H1 (cell line): ENCODE measurements at regions not wholly inside any gene's neighbourhood (a gene's known extent, or its start where the extent isn't known, plus 50 kb on each side); places are given as distances from the start of the nearest gene placed in this dataset.

Experiments used
- CTCF ChIA-PET: fragments of 300-600 bp; sonication (Branson Sonifier 250); formaldehyde crosslinking; loops from one replicate; lab custom pipeline; 2021; ENCODE audit not compliant: partially characterized antibody; lab: Charles Lee
- POLR2A ChIA-PET: fragments of 300-600 bp; sonication (Branson Sonifier 250); formaldehyde crosslinking; loops from one replicate; lab custom pipeline; 2021; ENCODE audit warnings: inconsistent platforms; ENCODE audit not compliant: partially characterized antibody; lab: Charles Lee
- DNase-seq, 2 experiments: peaks; one replicate each; pipeline versions ENCODE4 v3.0.0 to v3.0.0-alpha.2; 2010 to 2022; ENCODE audit warnings: low spot score in 2 of 2, low read depth in 1 of 2, mixed read lengths in 1 of 2
- FAIRE-seq: peaks from 2 replicates; lab custom pipeline; 2011; peaks lifted over from hg19 to GRCh38; lab: Jason Lieb, UNC
- H2AFZ ChIP-seq: 2 replicates; pipeline ENCODE4 v1.8.1; 2012; ENCODE audit warnings: low read length, inconsistent platforms
- H2AK5ac ChIP-seq: 2 replicates; pipeline ENCODE4 v1.6.1; 2013; ENCODE audit warnings: low read depth, low read length
- H2BK120ac ChIP-seq: replicated peaks from 2 replicates; pipeline ENCODE3; 2013; ENCODE audit warnings: low read depth, low read length, inconsistent platforms
- H2BK12ac ChIP-seq: 2 replicates; pipeline ENCODE4 v1.6.1; 2013; ENCODE audit warnings: low read depth, low read length
- H2BK15ac ChIP-seq: 2 replicates; pipeline ENCODE4 v1.6.1; 2013; ENCODE audit warnings: low read length
- H2BK20ac ChIP-seq: 2 replicates; pipeline ENCODE4 v1.6.1; 2013; ENCODE audit warnings: low read length
- H2BK5ac ChIP-seq: 2 replicates; pipeline ENCODE4 v1.6.1; 2013; ENCODE audit warnings: low read depth, low read length
- H3K14ac ChIP-seq: 2 replicates; pipeline ENCODE4 v1.6.1; 2013; ENCODE audit warnings: inconsistent platforms; ENCODE audit not compliant: insufficient read length
- H3K18ac ChIP-seq: 2 replicates; pipeline ENCODE4 v1.6.1; 2013; ENCODE audit warnings: low read length; ENCODE audit errors: extremely low read depth
- H3K23ac ChIP-seq: 2 replicates; pipeline ENCODE4 v1.6.1; 2013; ENCODE audit warnings: inconsistent platforms; ENCODE audit not compliant: insufficient read length
- H3K23me2 ChIP-seq: 2 replicates; pipeline ENCODE4 v1.6.1; 2013; ENCODE audit warnings: low read depth, low read length
- H3K27ac ChIP-seq: 2 replicates; pipeline ENCODE4 v1.6.1; 2011; ENCODE audit warnings: low read depth, low read length, inconsistent platforms
- H3K27me3 ChIP-seq, 4 experiments: replicated peaks in 1 of 4; 1 replicate in 1 of 4; 2 replicates in 3 of 4; pipeline versions ENCODE4 v1.6.1 to v1.8.1; 2011 to 2013; ENCODE audit warnings: low read length in 3 of 4, mild to moderate bottlenecking in 3 of 4, inconsistent platforms in 2 of 4, mixed read lengths in 2 of 4, moderate library complexity in 1 of 4; ENCODE audit not compliant: control insufficient read depth in 3 of 4, insufficient read depth in 3 of 4; ENCODE audit errors: extremely low read depth in 1 of 4
- H3K36me3 ChIP-seq, 4 experiments: 2 replicates each; pipeline versions ENCODE4 v1.6.1 to v1.8.1; 2011 to 2013; ENCODE audit warnings: mild to moderate bottlenecking in 4 of 4, low read length in 3 of 4, moderate library complexity in 2 of 4, control low read depth in 1 of 4, inconsistent platforms in 1 of 4; ENCODE audit not compliant: insufficient read depth in 4 of 4, control insufficient read depth in 2 of 4
- H3K4ac ChIP-seq: replicated peaks from 2 replicates; pipeline ENCODE3; 2013; ENCODE audit warnings: low read length, low read depth, mixed read lengths, inconsistent platforms; ENCODE audit not compliant: insufficient read length
- H3K4me1 ChIP-seq, 4 experiments: replicated peaks in 1 of 4; 1 replicate in 1 of 4; 2 replicates in 3 of 4; pipeline versions ENCODE4 v1.6.1 to v1.8.1; 2011 to 2013; ENCODE audit warnings: low read length in 3 of 4, inconsistent platforms in 2 of 4, mixed read lengths in 1 of 4; ENCODE audit not compliant: insufficient read depth in 4 of 4, control insufficient read depth in 3 of 4
- H3K4me2 ChIP-seq, 2 experiments: 2 replicates each; pipeline versions ENCODE4 v1.6.1 to v1.8.1; 2011 to 2013; ENCODE audit warnings: low read depth in 2 of 2, low read length in 2 of 2, control low read depth in 1 of 2, inconsistent platforms in 1 of 2, mild to moderate bottlenecking in 1 of 2; ENCODE audit not compliant: insufficient read depth in 1 of 2
- H3K4me3 ChIP-seq, 4 experiments: fragments of 200-600, 300-600 bp in 1 of 4; sonication (generic), shearing (Covaris generic), sonication (Bioruptor Twin) in 1 of 4; 2 replicates each; pipeline versions ENCODE4 v1.5.1 to v1.8.1; 2011 to 2016; ENCODE audit warnings: low read length in 4 of 4, low read depth in 3 of 4, control low read depth in 2 of 4, inconsistent platforms in 2 of 4, mild to moderate bottlenecking in 2 of 4, mixed read lengths in 1 of 4, moderate library complexity in 1 of 4; ENCODE audit not compliant: insufficient read depth in 2 of 4; ENCODE audit errors: extremely low read depth in 1 of 4
- H3K56ac ChIP-seq: replicated peaks from 2 replicates; pipeline ENCODE3; 2013; ENCODE audit warnings: low read depth, mild to moderate bottlenecking, mixed read lengths, low read length, inconsistent platforms; ENCODE audit not compliant: insufficient read length
- H3K79me1 ChIP-seq: 2 replicates; pipeline ENCODE4 v1.6.1; 2013; ENCODE audit warnings: low read depth, low read length, control low read depth
- H3K79me2 ChIP-seq, 2 experiments: 2 replicates each; pipeline versions ENCODE4 v1.6.1 to v1.8.1; 2012 to 2013; ENCODE audit warnings: low read length in 2 of 2, mild to moderate bottlenecking in 2 of 2, inconsistent platforms in 1 of 2; ENCODE audit not compliant: insufficient read depth in 2 of 2, control insufficient read depth in 1 of 2
- H3K9ac ChIP-seq, 4 experiments: replicated peaks in 1 of 4; 1 replicate in 1 of 4; 2 replicates in 3 of 4; pipeline versions ENCODE4 v1.6.1 to v1.8.1; 2011 to 2013; ENCODE audit warnings: low read depth in 3 of 4, low read length in 3 of 4, control low read depth in 2 of 4, mild to moderate bottlenecking in 2 of 4, moderate library complexity in 2 of 4, inconsistent platforms in 1 of 4; ENCODE audit errors: extremely low read depth in 1 of 4
- H3K9me3 ChIP-seq, 2 experiments: 2 replicates each; pipeline versions ENCODE4 v1.6.1 to v1.8.1; 2012 to 2013; ENCODE audit warnings: mild to moderate bottlenecking in 2 of 2, moderate library complexity in 2 of 2, control low read depth in 1 of 2, inconsistent platforms in 1 of 2, low read depth in 1 of 2, low read length in 1 of 2, mixed read lengths in 1 of 2; ENCODE audit not compliant: insufficient read depth in 2 of 2
- H4K20me1 ChIP-seq, 2 experiments: replicated peaks in 1 of 2; 2 replicates each; pipeline versions ENCODE3 to v1.8.1; 2011 to 2013; ENCODE audit warnings: inconsistent platforms in 2 of 2, low read length in 2 of 2, mild to moderate bottlenecking in 1 of 2; ENCODE audit not compliant: insufficient read depth in 2 of 2, control insufficient read depth in 1 of 2
- H4K5ac ChIP-seq: 2 replicates; pipeline ENCODE4 v1.6.1; 2013; ENCODE audit warnings: low read length, low read depth, mixed read lengths, inconsistent platforms; ENCODE audit not compliant: insufficient read length
- H4K8ac ChIP-seq: 2 replicates; pipeline ENCODE4 v1.8.0; 2013; ENCODE audit warnings: mild to moderate bottlenecking, moderate library complexity, low read length, inconsistent platforms; ENCODE audit not compliant: insufficient read depth; ENCODE audit errors: extremely low read depth
- H4K91ac ChIP-seq: replicated peaks from 2 replicates; pipeline ENCODE3; 2013; ENCODE audit warnings: low read length, mixed read lengths, inconsistent platforms; ENCODE audit not compliant: insufficient read length
- ASH2L ChIP-seq: fragments of 200-600, 300-600 bp; sonication (generic); IDR thresholded peaks from one replicate; pipeline ENCODE4 v1.7.1; 2017; ENCODE audit warnings: low read length
- BCL11A ChIP-seq, 2 experiments: IDR thresholded peaks; one replicate each; pipeline ENCODE4 v1.6.1; 2011; ENCODE audit warnings: low read depth in 2 of 2, low read length in 2 of 2, mild to moderate bottlenecking in 2 of 2
- EP300 ChIP-seq, 2 experiments: IDR thresholded peaks; 1 replicate in 1 of 2; 2 replicates in 1 of 2; pipeline ENCODE4 v1.6.1; 2011 to 2012; ENCODE audit warnings: low read depth in 2 of 2, low read length in 2 of 2, mild to moderate bottlenecking in 2 of 2, borderline replicate concordance in 1 of 2, inconsistent platforms in 1 of 2, moderate library complexity in 1 of 2
- GTF2F1 ChIP-seq: IDR thresholded peaks from 2 replicates; pipeline ENCODE4 v1.6.1; 2012; ENCODE audit warnings: low read depth, low read length, improper control_type of control experiment, borderline replicate concordance
- JUN ChIP-seq: IDR thresholded peaks from 2 replicates; pipeline ENCODE4 v1.6.1; 2011; ENCODE audit warnings: low read depth, mild to moderate bottlenecking, improper control_type of control experiment, low read length
- POLR2AphosphoS5 ChIP-seq: IDR thresholded peaks from 2 replicates; pipeline ENCODE4 v1.6.1; 2011; ENCODE audit warnings: low read depth, low read length
- SIN3A ChIP-seq, 2 experiments: IDR thresholded peaks in 1 of 2; conservative IDR thresholded peaks in 1 of 2; 2 replicates each; pipeline ENCODE4 v1.6.1; 2011 to 2012; ENCODE audit warnings: low read length in 2 of 2, improper control_type of control experiment in 1 of 2, low read depth in 1 of 2, mild to moderate bottlenecking in 1 of 2
- SIRT6 ChIP-seq: IDR thresholded peaks from one replicate; pipeline ENCODE4 v1.7.1; 2012; ENCODE audit warnings: low read length, inconsistent platforms
- SIX5 ChIP-seq: IDR thresholded peaks from 2 replicates; pipeline ENCODE4 v1.6.1; 2011; ENCODE audit warnings: mild to moderate bottlenecking, low read depth, low read length
- SP2 ChIP-seq: IDR thresholded peaks from 2 replicates; pipeline ENCODE4 v1.6.1; 2012; ENCODE audit warnings: mild to moderate bottlenecking, low read length, inconsistent platforms
- SRF ChIP-seq: IDR thresholded peaks from 2 replicates; pipeline ENCODE4 v1.6.1; 2011; ENCODE audit warnings: mild to moderate bottlenecking, low read depth, low read length, moderate library complexity
- SUZ12 ChIP-seq: fragments of 200-600 bp; sonication (generic); IDR thresholded peaks from 2 replicates; pipeline ENCODE4 v1.6.1; 2012; ENCODE audit warnings: mild to moderate bottlenecking, inconsistent platforms, low read length, moderate library complexity, mixed read lengths
- WGBS, 2 experiments: shearing (Covaris generic) in 1 of 2; methylation state at CpG; one replicate each; pipeline versions ENCODE4 v1.1.6 to v1.1.7; 2013 to 2015; ENCODE audit warnings: low lambda C conversion rate in 2 of 2, mixed read lengths in 2 of 2, inconsistent platforms in 1 of 2, low coverage in 1 of 2, missing lambda C conversion rate in 1 of 2; ENCODE audit not compliant: insufficient replicate concordance in 2 of 2, insufficient coverage in 1 of 2, insufficient read length in 1 of 2; ENCODE audit errors: extremely low coverage in 1 of 2, missing lambda C conversion rate in 1 of 2; 5-methylcytosine and 5-hydroxymethylcytosine counted together
- TF ChIP-seq, protein P1 (sequence below): IDR thresholded peaks from 2 replicates; pipeline ENCODE4 v1.6.1; 2011; ENCODE audit warnings: low read depth, mild to moderate bottlenecking, low read length; ENCODE audit not compliant: insufficient read depth
- TF ChIP-seq, protein P2 (sequence below): IDR thresholded peaks from 2 replicates; pipeline ENCODE4 v1.6.1; 2011; ENCODE audit warnings: low read length, improper control_type of control experiment

- Histone ChIP-seq H2BK120ac (no peak overlapping the region), H3K79me1 (no peaks in the 10 kb centered on the region), H2BK12ac (no peak overlapping the region), H4K91ac (no peak overlapping the region), H3K4me2 (no peak overlapping the region), H2BK15ac (no peak overlapping the region), H3K23me2 (no peaks in the 10 kb centered on the region), H3K9ac (no peak overlapping the region), H3K4me3 (no peak overlapping the region), H3K14ac (no peak overlapping the region), H3K79me2 (no peaks in the 10 kb centered on the region), H3K27me3 (no peaks in the 10 kb centered on the region), H3K4ac (no peak overlapping the region), H2BK5ac (no peak overlapping the region), H3K9me3 (peaks cover 0 to 6% of the 10 kb centered on the region in 2 experiments; a peak in 2 of 4 replicates), H2BK20ac (no peak overlapping the region), H3K18ac (no peak overlapping the region), H2AK5ac (no peak overlapping the region), H4K20me1 (no peaks in the 10 kb centered on the region), H3K23ac (no peak overlapping the region), H4K8ac (no peak overlapping the region), H2AFZ (no peak overlapping the region), H4K5ac (peak overlapping the region; percentile 29), H3K4me1 (no peaks in the 10 kb centered on the region), H3K36me3 (no peaks in the 10 kb centered on the region), H3K27ac (no peak overlapping the region), H3K56ac (no peak overlapping the region)
- POLR2A ChIA-PET: no interaction called here
- no peak for FAIRE-seq
- 76% methylated on average over 2 of the region's 2 CpGs; no CpG with 5 or more reads in 1 of the 2 experiments for WGBS, 2 experiments
- CTCF ChIA-PET: interaction anchor here (1.1 to 1.6 kb wide), 3 partner anchors 9 to 92 kb away, joined by 3 to 5 read pairs (median 4); no protein-coding TSS in a partner anchor
- no peak for DNase-seq
- TF ChIP-seq GTF2F1 (no peak), SUZ12 (no peak), SP2 (no peak), BCL11A (IDR thresholded peaks at IDR 0.05; ENCODE audit: low read depth in 2 of 2, low read length in 2 of 2) (no peak), POLR2AphosphoS5 (no peak), EP300 (IDR thresholded peaks at IDR 0.05; ENCODE audit: borderline replicate concordance in 1 of 2, low read depth in 2 of 2, low read length in 2 of 2) (no peak), ASH2L (no peak), SIN3A (conservative IDR thresholded peaks at IDR 0.05 in 1 of 2, IDR thresholded peaks at IDR 0.05 in 1 of 2; ENCODE audit: low read depth in 1 of 2, low read length in 2 of 2) (no peak), JUN (no peak), SRF (no peak), SIX5 (no peak), SIRT6 (no peak)
- TF ChIP-seq, protein P1, sequence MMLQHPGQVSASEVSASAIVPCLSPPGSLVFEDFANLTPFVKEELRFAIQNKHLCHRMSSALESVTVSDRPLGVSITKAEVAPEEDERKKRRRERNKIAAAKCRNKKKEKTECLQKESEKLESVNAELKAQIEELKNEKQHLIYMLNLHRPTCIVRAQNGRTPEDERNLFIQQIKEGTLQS: no peak
- TF ChIP-seq, protein P2, sequence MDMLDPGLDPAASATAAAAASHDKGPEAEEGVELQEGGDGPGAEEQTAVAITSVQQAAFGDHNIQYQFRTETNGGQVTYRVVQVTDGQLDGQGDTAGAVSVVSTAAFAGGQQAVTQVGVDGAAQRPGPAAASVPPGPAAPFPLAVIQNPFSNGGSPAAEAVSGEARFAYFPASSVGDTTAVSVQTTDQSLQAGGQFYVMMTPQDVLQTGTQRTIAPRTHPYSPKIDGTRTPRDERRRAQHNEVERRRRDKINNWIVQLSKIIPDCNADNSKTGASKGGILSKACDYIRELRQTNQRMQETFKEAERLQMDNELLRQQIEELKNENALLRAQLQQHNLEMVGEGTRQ: no peak
These were observed 78.8 kb upstream of the VOPP1 start for GRCh38 chr7:55651057-55651456.
